ENCODE measurements at regions not wholly inside any gene's neighbourhood (a gene's known extent, or its start where the extent isn't known, plus 50 kb on each side); places are given as distances from the start of the nearest gene placed in this dataset.

- DNase-seq (ENCODE audit: low spot score), result no peak
Observed at GRCh38 chr13:79667771-79668170, 186.8 kb downstream of the NDFIP2 start.

- no peak for DNase-seq (ENCODE audit: low spot score)
Observed at GRCh38 chr13:79663977-79664636, 183.2 kb downstream of the NDFIP2 start.

GRCh38 chr13:79663435-79663834 lies 182.5 kb downstream of the NDFIP2 start:
- no peak for DNase-seq (ENCODE audit: low spot score)

GRCh38 chr13:79662882-79663281 lies 181.9 kb downstream of the NDFIP2 start:
- no peak for DNase-seq (ENCODE audit: low spot score)

GRCh38 chr13:79660361-79660760 lies 179.4 kb downstream of the NDFIP2 start:
- DNase-seq (ENCODE audit: low spot score), result no peak

GRCh38 chr13:79659121-79659521 lies 178.2 kb downstream of the NDFIP2 start:
- no peak for DNase-seq (ENCODE audit: low spot score)

- DNase-seq (ENCODE audit: low spot score), result no peak
Observed at GRCh38 chr13:79658333-79658975, 177.5 kb downstream of the NDFIP2 start.

GRCh38 chr13:79655509-79655908 lies 174.6 kb downstream of the NDFIP2 start:
- DNase-seq (ENCODE audit: low spot score), result no peak

- no peak for DNase-seq (ENCODE audit: low spot score)
Observed at GRCh38 chr13:79654520-79654919, 173.6 kb downstream of the NDFIP2 start.

- DNase-seq (ENCODE audit: low spot score), result no peak
Observed at GRCh38 chr13:79650688-79651087, 169.7 kb downstream of the NDFIP2 start.

- no peak for DNase-seq (ENCODE audit: low spot score)
Observed at GRCh38 chr13:79648191-79648590, 167.2 kb downstream of the NDFIP2 start.

GRCh38 chr13:79647533-79647932 lies 166.6 kb downstream of the NDFIP2 start:
- DNase-seq (ENCODE audit: low spot score), result no peak

GRCh38 chr13:79646880-79647279 lies 165.9 kb downstream of the NDFIP2 start:
- no peak for DNase-seq (ENCODE audit: low spot score)

- DNase-seq (ENCODE audit: low spot score), result no peak
Observed at GRCh38 chr13:79645569-79645968, 164.6 kb downstream of the NDFIP2 start.

- DNase-seq (ENCODE audit: low spot score), result no peak
Observed at GRCh38 chr13:79642596-79642995, 161.6 kb downstream of the NDFIP2 start.

- DNase-seq (ENCODE audit: low spot score), result no peak
Observed at GRCh38 chr13:79637133-79637763, 156.3 kb downstream of the NDFIP2 start.

- DNase-seq (ENCODE audit: low spot score), result no peak
Observed at GRCh38 chr13:79631051-79631659, 150.2 kb downstream of the NDFIP2 start.

GRCh38 chr13:79628463-79628862 lies 147.5 kb downstream of the NDFIP2 start:
- no peak for DNase-seq (ENCODE audit: low spot score)

GRCh38 chr13:79626924-79627323 lies 146.0 kb downstream of the NDFIP2 start:
- DNase-seq (ENCODE audit: low spot score), result no peak

GRCh38 chr13:79625517-79625916 lies 144.6 kb downstream of the NDFIP2 start:
- no peak for DNase-seq (ENCODE audit: low spot score)

- DNase-seq (ENCODE audit: low spot score), result no peak
Observed at GRCh38 chr13:79621902-79622301, 140.9 kb downstream of the NDFIP2 start.

- DNase-seq (ENCODE audit: low spot score), result no peak
Observed at GRCh38 chr13:79621449-79621848, 140.5 kb downstream of the NDFIP2 start.
